K562 (cell line): ENCODE measurements at regions not wholly inside any gene's neighbourhood (a gene's known extent, or its start where the extent isn't known, plus 50 kb on each side); places are given as distances from the start of the nearest gene placed in this dataset.

Experiments
- CAMTA2 ChIP-seq: fragments of 250-450 bp; sonication (Bioruptor Pico); conservative IDR thresholded peaks from 2 replicates; pipeline ENCODE4 v1.5.1; 2022
- CBFA2T2 ChIP-seq: fragments of 450-650 bp; conservative IDR thresholded peaks from 2 replicates; pipeline ENCODE4 v1.6.1; 2017; ENCODE audit warnings: mild to moderate bottlenecking
- EWSR1 ChIP-seq: fragments of 450-650 bp; IDR thresholded peaks from 2 replicates; pipeline ENCODE4 v1.6.1; 2018; ENCODE audit warnings: borderline replicate concordance, mild to moderate bottlenecking, low read depth, moderate library complexity; ENCODE audit not compliant: partially characterized antibody
- HNRNPK ChIP-seq: fragments of 200-400 bp; formaldehyde crosslinking; IDR thresholded peaks from one replicate; pipeline ENCODE4 v1.6.1; 2018; ENCODE audit warnings: mild to moderate bottlenecking, low read depth, low read length; ENCODE audit not compliant: poor library complexity, severe bottlenecking
- MECOM ChIP-seq: fragments of 250-450 bp; sonication (Bioruptor Pico); IDR thresholded peaks from 2 replicates; pipeline ENCODE4 v1.8.0; 2022; ENCODE audit warnings: inconsistent platforms
- SRSF3 ChIP-seq: fragments of 200-400 bp; formaldehyde crosslinking; IDR thresholded peaks from 2 replicates; pipeline ENCODE4 v1.6.1; 2016; ENCODE audit warnings: mild to moderate bottlenecking, low read length, moderate library complexity; ENCODE audit not compliant: insufficient read depth
- TAL1 ChIP-seq: fragments of 450-650 bp; IDR thresholded peaks from 2 replicates; pipeline ENCODE4 v1.6.1; 2016; ENCODE audit warnings: mild to moderate bottlenecking
- TCF7L2 ChIP-seq: fragments of 150-350 bp; IDR thresholded peaks from 2 replicates; pipeline ENCODE4 v1.6.1; 2016; ENCODE audit warnings: low read depth, mild to moderate bottlenecking, low read length, moderate library complexity
- ZNF239 ChIP-seq: fragments of 250-450 bp; sonication (Bioruptor Pico); IDR thresholded peaks from 2 replicates; pipeline ENCODE4 v1.4.0; 2020; ENCODE audit warnings: mild to moderate bottlenecking
- ZNF830 ChIP-seq: fragments of 250-450 bp; sonication (Bioruptor Pico); IDR thresholded peaks from 2 replicates; pipeline ENCODE4 v1.5.0; 2021; ENCODE audit warnings: mild to moderate bottlenecking
- TF ChIP-seq, protein P1 (sequence below): fragments of 450-650 bp; IDR thresholded peaks from 2 replicates; pipeline ENCODE4 v1.6.1; 2017; ENCODE audit warnings: antibody characterized with exemption
- TF ChIP-seq, protein P2 (sequence below), 2 experiments: fragments of 450-650 bp in 1 of 2; sonication (generic) in 1 of 2; formaldehyde crosslinking in 1 of 2; IDR thresholded peaks in 1 of 2; conservative IDR thresholded peaks in 1 of 2; 2 replicates each; pipeline versions ENCODE4 v1.6.1 to v1.8.1; 2016 to 2023; ENCODE audit warnings: mild to moderate bottlenecking in 2 of 2, moderate library complexity in 2 of 2, inconsistent platforms in 1 of 2, missing genetic modification reagents in 1 of 2
- TF ChIP-seq, protein P3 (sequence below): sonication (generic); formaldehyde crosslinking; IDR thresholded peaks from 2 replicates; pipeline ENCODE4 v1.8.0; 2023; ENCODE audit warnings: missing genetic modification reagents, mild to moderate bottlenecking, borderline replicate concordance

DNA sequence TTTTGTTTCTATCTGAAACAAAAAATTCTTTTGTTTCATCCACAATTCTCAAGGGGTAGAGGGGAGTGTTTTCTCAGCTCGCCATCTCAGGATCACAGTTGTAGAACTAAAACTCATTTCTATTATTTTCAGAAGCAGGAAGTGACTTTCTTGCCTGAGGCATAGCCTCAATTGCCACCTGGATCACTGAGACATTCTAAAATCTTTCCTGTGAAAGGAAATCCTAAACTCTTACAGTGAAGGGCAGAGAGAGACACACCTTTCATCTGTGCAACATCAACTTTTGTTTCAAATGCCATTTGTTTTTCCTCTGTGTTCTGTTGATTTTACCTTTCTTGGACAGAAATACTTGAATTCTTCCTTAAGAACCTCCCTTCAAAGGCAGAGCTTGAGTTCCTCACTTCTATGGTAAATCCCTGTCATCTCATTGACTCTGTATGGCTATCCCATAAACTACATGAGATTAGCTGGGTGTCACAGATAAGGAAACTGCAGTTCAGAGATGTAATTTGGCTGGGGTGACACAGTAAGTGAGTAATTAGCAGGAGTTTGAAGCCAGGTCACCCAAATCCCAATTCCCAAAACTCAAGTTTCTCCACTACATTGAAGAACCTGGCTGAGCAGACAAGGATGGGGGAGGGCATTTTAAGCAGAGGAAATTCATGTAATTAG lies 224.4 kb upstream of the HTR2A start (continued):
- TF ChIP-seq, protein P1, sequence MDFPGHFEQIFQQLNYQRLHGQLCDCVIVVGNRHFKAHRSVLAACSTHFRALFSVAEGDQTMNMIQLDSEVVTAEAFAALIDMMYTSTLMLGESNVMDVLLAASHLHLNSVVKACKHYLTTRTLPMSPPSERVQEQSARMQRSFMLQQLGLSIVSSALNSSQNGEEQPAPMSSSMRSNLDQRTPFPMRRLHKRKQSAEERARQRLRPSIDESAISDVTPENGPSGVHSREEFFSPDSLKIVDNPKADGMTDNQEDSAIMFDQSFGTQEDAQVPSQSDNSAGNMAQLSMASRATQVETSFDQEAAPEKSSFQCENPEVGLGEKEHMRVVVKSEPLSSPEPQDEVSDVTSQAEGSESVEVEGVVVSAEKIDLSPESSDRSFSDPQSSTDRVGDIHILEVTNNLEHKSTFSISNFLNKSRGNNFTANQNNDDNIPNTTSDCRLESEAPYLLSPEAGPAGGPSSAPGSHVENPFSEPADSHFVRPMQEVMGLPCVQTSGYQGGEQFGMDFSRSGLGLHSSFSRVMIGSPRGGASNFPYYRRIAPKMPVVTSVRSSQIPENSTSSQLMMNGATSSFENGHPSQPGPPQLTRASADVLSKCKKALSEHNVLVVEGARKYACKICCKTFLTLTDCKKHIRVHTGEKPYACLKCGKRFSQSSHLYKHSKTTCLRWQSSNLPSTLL = no peak
- TF ChIP-seq TAL1 (peak; percentile 83), TCF7L2 (no peak), CAMTA2 (no peak), SRSF3 (no peak), MECOM (no peak), ZNF830 (CRISPR knock-in tag) (no peak), HNRNPK (no peak), CBFA2T2 (peak; percentile 88), EWSR1 (no peak), ZNF239 (CRISPR knock-in tag) (no peak)
- TF ChIP-seq, protein P2, sequence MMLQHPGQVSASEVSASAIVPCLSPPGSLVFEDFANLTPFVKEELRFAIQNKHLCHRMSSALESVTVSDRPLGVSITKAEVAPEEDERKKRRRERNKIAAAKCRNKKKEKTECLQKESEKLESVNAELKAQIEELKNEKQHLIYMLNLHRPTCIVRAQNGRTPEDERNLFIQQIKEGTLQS (IDR thresholded peaks at IDR 0.05) = peak; percentile 54
- TF ChIP-seq, protein P2 (CRISPR knock-in tag; conservative IDR thresholded peaks at IDR 0.05) = no peak
- TF ChIP-seq, protein P3, sequence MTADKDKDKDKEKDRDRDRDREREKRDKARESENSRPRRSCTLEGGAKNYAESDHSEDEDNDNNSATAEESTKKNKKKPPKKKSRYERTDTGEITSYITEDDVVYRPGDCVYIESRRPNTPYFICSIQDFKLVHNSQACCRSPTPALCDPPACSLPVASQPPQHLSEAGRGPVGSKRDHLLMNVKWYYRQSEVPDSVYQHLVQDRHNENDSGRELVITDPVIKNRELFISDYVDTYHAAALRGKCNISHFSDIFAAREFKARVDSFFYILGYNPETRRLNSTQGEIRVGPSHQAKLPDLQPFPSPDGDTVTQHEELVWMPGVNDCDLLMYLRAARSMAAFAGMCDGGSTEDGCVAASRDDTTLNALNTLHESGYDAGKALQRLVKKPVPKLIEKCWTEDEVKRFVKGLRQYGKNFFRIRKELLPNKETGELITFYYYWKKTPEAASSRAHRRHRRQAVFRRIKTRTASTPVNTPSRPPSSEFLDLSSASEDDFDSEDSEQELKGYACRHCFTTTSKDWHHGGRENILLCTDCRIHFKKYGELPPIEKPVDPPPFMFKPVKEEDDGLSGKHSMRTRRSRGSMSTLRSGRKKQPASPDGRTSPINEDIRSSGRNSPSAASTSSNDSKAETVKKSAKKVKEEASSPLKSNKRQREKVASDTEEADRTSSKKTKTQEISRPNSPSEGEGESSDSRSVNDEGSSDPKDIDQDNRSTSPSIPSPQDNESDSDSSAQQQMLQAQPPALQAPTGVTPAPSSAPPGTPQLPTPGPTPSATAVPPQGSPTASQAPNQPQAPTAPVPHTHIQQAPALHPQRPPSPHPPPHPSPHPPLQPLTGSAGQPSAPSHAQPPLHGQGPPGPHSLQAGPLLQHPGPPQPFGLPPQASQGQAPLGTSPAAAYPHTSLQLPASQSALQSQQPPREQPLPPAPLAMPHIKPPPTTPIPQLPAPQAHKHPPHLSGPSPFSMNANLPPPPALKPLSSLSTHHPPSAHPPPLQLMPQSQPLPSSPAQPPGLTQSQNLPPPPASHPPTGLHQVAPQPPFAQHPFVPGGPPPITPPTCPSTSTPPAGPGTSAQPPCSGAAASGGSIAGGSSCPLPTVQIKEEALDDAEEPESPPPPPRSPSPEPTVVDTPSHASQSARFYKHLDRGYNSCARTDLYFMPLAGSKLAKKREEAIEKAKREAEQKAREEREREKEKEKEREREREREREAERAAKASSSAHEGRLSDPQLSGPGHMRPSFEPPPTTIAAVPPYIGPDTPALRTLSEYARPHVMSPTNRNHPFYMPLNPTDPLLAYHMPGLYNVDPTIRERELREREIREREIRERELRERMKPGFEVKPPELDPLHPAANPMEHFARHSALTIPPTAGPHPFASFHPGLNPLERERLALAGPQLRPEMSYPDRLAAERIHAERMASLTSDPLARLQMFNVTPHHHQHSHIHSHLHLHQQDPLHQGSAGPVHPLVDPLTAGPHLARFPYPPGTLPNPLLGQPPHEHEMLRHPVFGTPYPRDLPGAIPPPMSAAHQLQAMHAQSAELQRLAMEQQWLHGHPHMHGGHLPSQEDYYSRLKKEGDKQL = no peak
